GM23338 (cell line): ENCODE measurements at regions not wholly inside any gene's neighbourhood (a gene's known extent, or its start where the extent isn't known, plus 50 kb on each side); places are given as distances from the start of the nearest gene placed in this dataset.

Source experiments
- CREB1 ChIP-seq: fragments of 250-450 bp; sonication (Bioruptor Pico); IDR thresholded peaks from 2 replicates; pipeline ENCODE4 v1.5.0; 2020; ENCODE audit warnings: low read depth, mild to moderate bottlenecking, moderate library complexity
- EZH2 ChIP-seq: fragments of 200-600 bp; sonication (generic); IDR thresholded peaks from one replicate; pipeline ENCODE4 v1.8.0; 2017; ENCODE audit warnings: antibody characterized with exemption, mild to moderate bottlenecking, low read depth; ENCODE audit not compliant: unreplicated experiment
- EZH2phosphoT487 ChIP-seq: fragments of 200-600 bp; sonication (generic); IDR thresholded peaks from one replicate; pipeline ENCODE4 v1.8.1; 2018; ENCODE audit warnings: antibody characterized with exemption; ENCODE audit not compliant: unreplicated experiment
- NANOG ChIP-seq: IDR thresholded peaks from 2 replicates; pipeline ENCODE4 v1.6.1; 2016; ENCODE audit warnings: antibody characterized with exemption, borderline replicate concordance
- ZNF331 ChIP-seq: fragments of 250-450 bp; sonication (Bioruptor Pico); IDR thresholded peaks from 2 replicates; pipeline ENCODE4 v1.5.0; 2020; ENCODE audit warnings: low read depth, mild to moderate bottlenecking, moderate library complexity
- TF ChIP-seq, protein P1 (sequence below): fragments of 250-450 bp; sonication (Bioruptor Pico); IDR thresholded peaks from 2 replicates; pipeline ENCODE4 v1.5.0; 2020; ENCODE audit warnings: mild to moderate bottlenecking, moderate library complexity
- TF ChIP-seq, protein P2 (sequence below): IDR thresholded peaks from one replicate; pipeline ENCODE4 v1.6.1; 2018; ENCODE audit warnings: antibody characterized with exemption; ENCODE audit not compliant: unreplicated experiment
- TF ChIP-seq, protein P3 (sequence below), 2 experiments: fragments of 200-600 bp in 1 of 2; sonication (generic) in 1 of 2; conservative IDR thresholded peaks; 2 replicates each; pipeline versions ENCODE4 v1.5.1 to v1.6.1; 2016 to 2017; ENCODE audit warnings: antibody characterized with exemption in 2 of 2, low read depth in 2 of 2, mild to moderate bottlenecking in 2 of 2, moderate library complexity in 1 of 2
- TF ChIP-seq, protein P4 (sequence below): IDR thresholded peaks from 2 replicates; pipeline ENCODE4 v1.6.1; 2016; ENCODE audit warnings: antibody characterized with exemption

- TF ChIP-seq, protein P1, sequence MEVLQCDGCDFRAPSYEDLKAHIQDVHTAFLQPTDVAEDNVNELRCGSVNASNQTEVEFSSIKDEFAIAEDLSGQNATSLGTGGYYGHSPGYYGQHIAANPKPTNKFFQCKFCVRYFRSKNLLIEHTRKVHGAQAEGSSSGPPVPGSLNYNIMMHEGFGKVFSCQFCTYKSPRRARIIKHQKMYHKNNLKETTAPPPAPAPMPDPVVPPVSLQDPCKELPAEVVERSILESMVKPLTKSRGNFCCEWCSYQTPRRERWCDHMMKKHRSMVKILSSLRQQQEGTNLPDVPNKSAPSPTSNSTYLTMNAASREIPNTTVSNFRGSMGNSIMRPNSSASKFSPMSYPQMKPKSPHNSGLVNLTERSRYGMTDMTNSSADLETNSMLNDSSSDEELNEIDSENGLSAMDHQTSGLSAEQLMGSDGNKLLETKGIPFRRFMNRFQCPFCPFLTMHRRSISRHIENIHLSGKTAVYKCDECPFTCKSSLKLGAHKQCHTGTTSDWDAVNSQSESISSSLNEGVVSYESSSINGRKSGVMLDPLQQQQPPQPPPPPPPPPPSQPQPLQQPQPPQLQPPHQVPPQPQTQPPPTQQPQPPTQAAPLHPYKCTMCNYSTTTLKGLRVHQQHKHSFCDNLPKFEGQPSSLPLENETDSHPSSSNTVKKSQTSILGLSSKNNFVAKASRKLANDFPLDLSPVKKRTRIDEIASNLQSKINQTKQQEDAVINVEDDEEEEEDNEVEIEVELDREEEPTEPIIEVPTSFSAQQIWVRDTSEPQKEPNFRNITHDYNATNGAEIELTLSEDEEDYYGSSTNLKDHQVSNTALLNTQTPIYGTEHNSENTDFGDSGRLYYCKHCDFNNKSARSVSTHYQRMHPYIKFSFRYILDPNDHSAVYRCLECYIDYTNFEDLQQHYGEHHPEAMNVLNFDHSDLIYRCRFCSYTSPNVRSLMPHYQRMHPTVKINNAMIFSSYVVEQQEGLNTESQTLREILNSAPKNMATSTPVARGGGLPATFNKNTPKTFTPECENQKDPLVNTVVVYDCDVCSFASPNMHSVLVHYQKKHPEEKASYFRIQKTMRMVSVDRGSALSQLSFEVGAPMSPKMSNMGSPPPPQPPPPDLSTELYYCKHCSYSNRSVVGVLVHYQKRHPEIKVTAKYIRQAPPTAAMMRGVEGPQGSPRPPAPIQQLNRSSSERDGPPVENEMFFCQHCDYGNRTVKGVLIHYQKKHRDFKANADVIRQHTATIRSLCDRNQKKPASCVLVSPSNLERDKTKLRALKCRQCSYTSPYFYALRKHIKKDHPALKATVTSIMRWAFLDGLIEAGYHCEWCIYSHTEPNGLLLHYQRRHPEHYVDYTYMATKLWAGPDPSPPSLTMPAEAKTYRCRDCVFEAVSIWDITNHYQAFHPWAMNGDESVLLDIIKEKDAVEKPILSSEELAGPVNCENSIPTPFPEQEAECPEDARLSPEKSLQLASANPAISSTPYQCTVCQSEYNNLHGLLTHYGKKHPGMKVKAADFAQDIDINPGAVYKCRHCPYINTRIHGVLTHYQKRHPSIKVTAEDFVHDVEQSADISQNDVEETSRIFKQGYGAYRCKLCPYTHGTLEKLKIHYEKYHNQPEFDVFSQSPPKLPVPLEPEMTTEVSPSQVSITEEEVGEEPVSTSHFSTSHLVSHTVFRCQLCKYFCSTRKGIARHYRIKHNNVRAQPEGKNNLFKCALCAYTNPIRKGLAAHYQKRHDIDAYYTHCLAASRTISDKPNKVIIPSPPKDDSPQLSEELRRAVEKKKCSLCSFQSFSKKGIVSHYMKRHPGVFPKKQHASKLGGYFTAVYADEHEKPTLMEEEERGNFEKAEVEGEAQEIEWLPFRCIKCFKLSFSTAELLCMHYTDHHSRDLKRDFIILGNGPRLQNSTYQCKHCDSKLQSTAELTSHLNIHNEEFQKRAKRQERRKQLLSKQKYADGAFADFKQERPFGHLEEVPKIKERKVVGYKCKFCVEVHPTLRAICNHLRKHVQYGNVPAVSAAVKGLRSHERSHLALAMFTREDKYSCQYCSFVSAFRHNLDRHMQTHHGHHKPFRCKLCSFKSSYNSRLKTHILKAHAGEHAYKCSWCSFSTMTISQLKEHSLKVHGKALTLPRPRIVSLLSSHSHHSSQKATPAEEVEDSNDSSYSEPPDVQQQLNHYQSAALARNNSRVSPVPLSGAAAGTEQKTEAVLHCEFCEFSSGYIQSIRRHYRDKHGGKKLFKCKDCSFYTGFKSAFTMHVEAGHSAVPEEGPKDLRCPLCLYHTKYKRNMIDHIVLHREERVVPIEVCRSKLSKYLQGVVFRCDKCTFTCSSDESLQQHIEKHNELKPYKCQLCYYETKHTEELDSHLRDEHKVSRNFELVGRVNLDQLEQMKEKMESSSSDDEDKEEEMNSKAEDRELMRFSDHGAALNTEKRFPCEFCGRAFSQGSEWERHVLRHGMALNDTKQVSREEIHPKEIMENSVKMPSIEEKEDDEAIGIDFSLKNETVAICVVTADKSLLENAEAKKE (CRISPR knock-in tag) = no peak
- no peak for TF ChIP-seq ZNF331 (CRISPR knock-in tag)
- no peak for TF ChIP-seq EZH2
- TF ChIP-seq NANOG = no peak
- TF ChIP-seq, protein P2, sequence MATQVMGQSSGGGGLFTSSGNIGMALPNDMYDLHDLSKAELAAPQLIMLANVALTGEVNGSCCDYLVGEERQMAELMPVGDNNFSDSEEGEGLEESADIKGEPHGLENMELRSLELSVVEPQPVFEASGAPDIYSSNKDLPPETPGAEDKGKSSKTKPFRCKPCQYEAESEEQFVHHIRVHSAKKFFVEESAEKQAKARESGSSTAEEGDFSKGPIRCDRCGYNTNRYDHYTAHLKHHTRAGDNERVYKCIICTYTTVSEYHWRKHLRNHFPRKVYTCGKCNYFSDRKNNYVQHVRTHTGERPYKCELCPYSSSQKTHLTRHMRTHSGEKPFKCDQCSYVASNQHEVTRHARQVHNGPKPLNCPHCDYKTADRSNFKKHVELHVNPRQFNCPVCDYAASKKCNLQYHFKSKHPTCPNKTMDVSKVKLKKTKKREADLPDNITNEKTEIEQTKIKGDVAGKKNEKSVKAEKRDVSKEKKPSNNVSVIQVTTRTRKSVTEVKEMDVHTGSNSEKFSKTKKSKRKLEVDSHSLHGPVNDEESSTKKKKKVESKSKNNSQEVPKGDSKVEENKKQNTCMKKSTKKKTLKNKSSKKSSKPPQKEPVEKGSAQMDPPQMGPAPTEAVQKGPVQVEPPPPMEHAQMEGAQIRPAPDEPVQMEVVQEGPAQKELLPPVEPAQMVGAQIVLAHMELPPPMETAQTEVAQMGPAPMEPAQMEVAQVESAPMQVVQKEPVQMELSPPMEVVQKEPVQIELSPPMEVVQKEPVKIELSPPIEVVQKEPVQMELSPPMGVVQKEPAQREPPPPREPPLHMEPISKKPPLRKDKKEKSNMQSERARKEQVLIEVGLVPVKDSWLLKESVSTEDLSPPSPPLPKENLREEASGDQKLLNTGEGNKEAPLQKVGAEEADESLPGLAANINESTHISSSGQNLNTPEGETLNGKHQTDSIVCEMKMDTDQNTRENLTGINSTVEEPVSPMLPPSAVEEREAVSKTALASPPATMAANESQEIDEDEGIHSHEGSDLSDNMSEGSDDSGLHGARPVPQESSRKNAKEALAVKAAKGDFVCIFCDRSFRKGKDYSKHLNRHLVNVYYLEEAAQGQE = no peak
- no peak for TF ChIP-seq CREB1 (CRISPR knock-in tag)
- TF ChIP-seq, protein P3, sequence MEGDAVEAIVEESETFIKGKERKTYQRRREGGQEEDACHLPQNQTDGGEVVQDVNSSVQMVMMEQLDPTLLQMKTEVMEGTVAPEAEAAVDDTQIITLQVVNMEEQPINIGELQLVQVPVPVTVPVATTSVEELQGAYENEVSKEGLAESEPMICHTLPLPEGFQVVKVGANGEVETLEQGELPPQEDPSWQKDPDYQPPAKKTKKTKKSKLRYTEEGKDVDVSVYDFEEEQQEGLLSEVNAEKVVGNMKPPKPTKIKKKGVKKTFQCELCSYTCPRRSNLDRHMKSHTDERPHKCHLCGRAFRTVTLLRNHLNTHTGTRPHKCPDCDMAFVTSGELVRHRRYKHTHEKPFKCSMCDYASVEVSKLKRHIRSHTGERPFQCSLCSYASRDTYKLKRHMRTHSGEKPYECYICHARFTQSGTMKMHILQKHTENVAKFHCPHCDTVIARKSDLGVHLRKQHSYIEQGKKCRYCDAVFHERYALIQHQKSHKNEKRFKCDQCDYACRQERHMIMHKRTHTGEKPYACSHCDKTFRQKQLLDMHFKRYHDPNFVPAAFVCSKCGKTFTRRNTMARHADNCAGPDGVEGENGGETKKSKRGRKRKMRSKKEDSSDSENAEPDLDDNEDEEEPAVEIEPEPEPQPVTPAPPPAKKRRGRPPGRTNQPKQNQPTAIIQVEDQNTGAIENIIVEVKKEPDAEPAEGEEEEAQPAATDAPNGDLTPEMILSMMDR (conservative IDR thresholded peaks at IDR 0.05; ENCODE audit: low read depth in 2 of 2) = no peak
- TF ChIP-seq, protein P4, sequence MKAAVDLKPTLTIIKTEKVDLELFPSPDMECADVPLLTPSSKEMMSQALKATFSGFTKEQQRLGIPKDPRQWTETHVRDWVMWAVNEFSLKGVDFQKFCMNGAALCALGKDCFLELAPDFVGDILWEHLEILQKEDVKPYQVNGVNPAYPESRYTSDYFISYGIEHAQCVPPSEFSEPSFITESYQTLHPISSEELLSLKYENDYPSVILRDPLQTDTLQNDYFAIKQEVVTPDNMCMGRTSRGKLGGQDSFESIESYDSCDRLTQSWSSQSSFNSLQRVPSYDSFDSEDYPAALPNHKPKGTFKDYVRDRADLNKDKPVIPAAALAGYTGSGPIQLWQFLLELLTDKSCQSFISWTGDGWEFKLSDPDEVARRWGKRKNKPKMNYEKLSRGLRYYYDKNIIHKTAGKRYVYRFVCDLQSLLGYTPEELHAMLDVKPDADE = no peak
- TF ChIP-seq EZH2phosphoT487 = no peak
Measured at GRCh38 chr12:91853350-91854127, 292.1 kb downstream of the BTG1 start (continued).
